Neural cell (in vitro differentiated cells): ENCODE measurements at regions not wholly inside any gene's neighbourhood (a gene's known extent, or its start where the extent isn't known, plus 50 kb on each side); places are given as distances from the start of the nearest gene placed in this dataset.

Experiments
- H2AFZ ChIP-seq: fragments of 200-600, 300-800 bp; sonication (generic), shearing (Covaris generic); 2 replicates; pipeline ENCODE4 v1.6.0; 2014; ENCODE audit warnings: low read depth, mild to moderate bottlenecking, antibody characterized with exemption, low read length, moderate library complexity
- H3F3A ChIP-seq: fragments of 200-600 bp; shearing (Covaris generic); 2 replicates; pipeline ENCODE4 v1.6.1; 2016; ENCODE audit warnings: mild to moderate bottlenecking, moderate library complexity, mixed read lengths, antibody characterized with exemption, low read length; ENCODE audit not compliant: insufficient read depth, poor library complexity, severe bottlenecking
- H3K27ac ChIP-seq: fragments of 200-600, 300-800 bp; sonication (generic), shearing (Covaris generic); 2 replicates; pipeline ENCODE4 v1.5.1; 2014; ENCODE audit warnings: mild to moderate bottlenecking, low read length, moderate library complexity
- H3K27me3 ChIP-seq: fragments of 300-800, 200-600 bp; sonication (generic), shearing (Covaris generic); 2 replicates; pipeline ENCODE4 v1.6.0; 2014; ENCODE audit warnings: mild to moderate bottlenecking, low read depth, low read length, moderate library complexity; ENCODE audit not compliant: insufficient read depth
- H3K36me3 ChIP-seq: fragments of 300-800, 200-600 bp; sonication (generic), shearing (Covaris generic); 2 replicates; pipeline ENCODE4 v1.5.1; 2014; ENCODE audit warnings: mild to moderate bottlenecking, antibody characterized with exemption, low read length, moderate library complexity; ENCODE audit not compliant: insufficient read depth
- H3K4me2 ChIP-seq: fragments of 300-800, 200-600 bp; sonication (generic), shearing (Covaris generic); 2 replicates; pipeline ENCODE4 v1.6.0; 2014; ENCODE audit warnings: mild to moderate bottlenecking, low read length
- H3K4me3 ChIP-seq: fragments of 300-800, 200-600 bp; sonication (generic), shearing (Covaris generic); 2 replicates; pipeline ENCODE4 v1.5.1; 2014; ENCODE audit warnings: mild to moderate bottlenecking, low read length, moderate library complexity
- H3K79me2 ChIP-seq: fragments of 200-600 bp; shearing (Covaris generic); replicated peaks from 2 replicates; pipeline ENCODE4 v1.6.0; 2014; ENCODE audit warnings: mild to moderate bottlenecking, low read length, moderate library complexity; ENCODE audit not compliant: insufficient read depth
- H3K9ac ChIP-seq: fragments of 300-800, 200-600 bp; sonication (generic), shearing (Covaris generic); 2 replicates; pipeline ENCODE4 v1.6.1; 2016; ENCODE audit warnings: mild to moderate bottlenecking, low read length, mixed read lengths
- H3K9me2 ChIP-seq: fragments of 200-600 bp; shearing (Covaris generic); 2 replicates; pipeline ENCODE4 v1.6.1; 2016; ENCODE audit warnings: mild to moderate bottlenecking, low read length, mixed read lengths; ENCODE audit not compliant: insufficient read depth
- H3K9me3 ChIP-seq: fragments of 200-600, 300-800 bp; sonication (generic), shearing (Covaris generic); 2 replicates; pipeline ENCODE4 v1.6.1; 2016; ENCODE audit warnings: mild to moderate bottlenecking, mixed run types, low read length, moderate library complexity, mixed read lengths
- H4K20me1 ChIP-seq: fragments of 200-600 bp; shearing (Covaris generic); 2 replicates; pipeline ENCODE4 v1.6.1; 2016; ENCODE audit warnings: mild to moderate bottlenecking, mixed run types; ENCODE audit not compliant: insufficient read depth
- CTCF ChIP-seq: fragments of 450-650 bp; IDR thresholded peaks from 2 replicates; pipeline ENCODE4 v1.5.1; 2014; ENCODE audit warnings: antibody characterized with exemption, mild to moderate bottlenecking, moderate library complexity; ENCODE audit not compliant: poor library complexity, severe bottlenecking
- EP300 ChIP-seq: fragments of 450-650 bp; conservative IDR thresholded peaks from 2 replicates; pipeline ENCODE4 v1.6.1; 2014; ENCODE audit warnings: antibody characterized with exemption, mild to moderate bottlenecking, moderate library complexity; ENCODE audit not compliant: poor library complexity, severe bottlenecking
- EZH2 ChIP-seq: fragments of 200-600, 300-800 bp; shearing (Covaris generic), sonication (generic); IDR thresholded peaks from 2 replicates; pipeline ENCODE4 v1.6.1; 2014; ENCODE audit warnings: antibody characterized with exemption, low read length, borderline replicate concordance, mild to moderate bottlenecking; ENCODE audit not compliant: insufficient read depth, poor library complexity, severe bottlenecking
- MXI1 ChIP-seq: fragments of 450-650 bp; conservative IDR thresholded peaks from 2 replicates; pipeline ENCODE4 v1.6.1; 2014; ENCODE audit warnings: antibody characterized with exemption, mild to moderate bottlenecking; ENCODE audit not compliant: poor library complexity, severe bottlenecking
- POLR2AphosphoS5 ChIP-seq: IDR thresholded peaks from 2 replicates; pipeline ENCODE4 v1.6.1; 2012
- RAD21 ChIP-seq: fragments of 450-650 bp; conservative IDR thresholded peaks from 2 replicates; pipeline ENCODE4 v1.6.1; 2014; ENCODE audit warnings: antibody characterized with exemption, mild to moderate bottlenecking, moderate library complexity
- REST ChIP-seq: IDR thresholded peaks from 2 replicates; pipeline ENCODE4 v1.6.1; 2012; ENCODE audit warnings: borderline replicate concordance
- SMC3 ChIP-seq: fragments of 450-650 bp; conservative IDR thresholded peaks from 2 replicates; pipeline ENCODE4 v1.6.1; 2014; ENCODE audit warnings: antibody characterized with exemption, mild to moderate bottlenecking, moderate library complexity; ENCODE audit not compliant: poor library complexity
- TAF1 ChIP-seq: IDR thresholded peaks from 2 replicates; pipeline ENCODE4 v1.6.1; 2012; ENCODE audit warnings: low read depth

GRCh38 chr12:13661005-13661887, 320.2 kb downstream of the GRIN2B start:
- Histone ChIP-seq H3K9ac (no peak overlapping the region), H3K79me2 (no peaks in the 10 kb centered on the region), H3K27me3 (no peaks in the 10 kb centered on the region), H3K9me2 (no peaks in the 10 kb centered on the region), H4K20me1 (no peaks in the 10 kb centered on the region), H3K4me3 (no peak overlapping the region), H3K4me2 (no peak overlapping the region), H3K36me3 (no peaks in the 10 kb centered on the region), H2AFZ (no peak overlapping the region), H3K27ac (no peak overlapping the region), H3K9me3 (no peaks in the 10 kb centered on the region), H3F3A (no peaks in the 10 kb centered on the region)
- peak; percentile 76 for TF ChIP-seq SMC3
- peak; percentile 81 for TF ChIP-seq CTCF
- no peak for TF ChIP-seq EZH2
- no peak for TF ChIP-seq EP300
- TF ChIP-seq TAF1 = no peak
- TF ChIP-seq REST = peak; percentile 19
- peak; percentile 73 for TF ChIP-seq RAD21
- no peak for TF ChIP-seq MXI1
- no peak for TF ChIP-seq POLR2AphosphoS5

- no peaks in the 10 kb centered on the region for H3K9me3 ChIP-seq
- H3K27ac ChIP-seq = no peak overlapping the region
- H3K79me2 ChIP-seq = no peaks in the 10 kb centered on the region
- no peaks in the 10 kb centered on the region for H3K9me2 ChIP-seq
- H3K9ac ChIP-seq = no peak overlapping the region
- no peaks in the 10 kb centered on the region for H3F3A ChIP-seq
- no peak overlapping the region for H3K4me2 ChIP-seq
- no peaks in the 10 kb centered on the region for H3K27me3 ChIP-seq
- no peak overlapping the region for H2AFZ ChIP-seq
- no peaks in the 10 kb centered on the region for H3K36me3 ChIP-seq
- H3K4me3 ChIP-seq = no peak overlapping the region
- no peaks in the 10 kb centered on the region for H4K20me1 ChIP-seq
- TF ChIP-seq EZH2 (no peak), CTCF (no peak), POLR2AphosphoS5 (no peak), TAF1 (no peak), EP300 (no peak), MXI1 (no peak), SMC3 (no peak), REST (no peak), RAD21 (no peak)
Measured at GRCh38 chr12:13654456-13654855, 326.9 kb downstream of the GRIN2B start.
